HepG2 (cell line): ENCODE measurements at regions not wholly inside any gene's neighbourhood (a gene's known extent, or its start where the extent isn't known, plus 50 kb on each side); places are given as distances from the start of the nearest gene placed in this dataset.

Experiments used
- ATAC-seq: fragments of 200-7000 bp; cut with Tn5 transposase; 3 replicates; pipeline ENCODE4 v1.9.1; 2020; ENCODE audit warnings: mild to moderate bottlenecking, moderate library complexity
- BruUV-seq: library from RNA; stranded (reverse); fragments of 400-500 nt; replicated peaks from 2 replicates; lab custom pipeline; 2021; lab: Mats Ljungman, UMichigan
- CTCF ChIA-PET: fragments of 300-600 bp; formaldehyde crosslinking; extraction: SDS; loops from one replicate; lab custom pipeline; 2021; ENCODE audit warnings: low total read pairs, inconsistent platforms, low intra/inter-chr PET ratio; lab: Yijun Ruan, JAX
- POLR2A ChIA-PET: fragments of 350-600 bp; sonication (Branson Sonifier 250); formaldehyde crosslinking; loops from one replicate; lab custom pipeline; 2020; ENCODE audit warnings: antibody characterized with exemption, inconsistent platforms; lab: Yijun Ruan, JAX
- DNase-seq: peaks from one replicate; pipeline ENCODE4 v3.0.0-alpha.2; 2015; ENCODE audit warnings: low spot score
- FAIRE-seq: peaks from 3 replicates; lab custom pipeline; 2011; peaks lifted over from hg19 to GRCh38; lab: Jason Lieb, UNC
- H2AFZ ChIP-seq: one replicate; pipeline ENCODE4 v1.6.1; 2011; ENCODE audit warnings: low read length, inconsistent platforms
- H3K27ac ChIP-seq: fragments of 300-600 bp; 3 replicates; pipeline ENCODE4 v1.8.0; 2011; ENCODE audit warnings: mixed run types, mild to moderate bottlenecking, mixed read lengths, low read length, inconsistent platforms; ENCODE audit not compliant: insufficient read depth; ENCODE audit errors: extremely low read length
- H3K27me3 ChIP-seq, 2 experiments: fragments of 200-600 bp in 1 of 2; 2 replicates in 1 of 2; 3 replicates in 1 of 2; pipeline versions ENCODE4 v1.6.0 to v1.8.0; 2011; ENCODE audit warnings: low read length in 2 of 2, mild to moderate bottlenecking in 2 of 2, moderate library complexity in 2 of 2, inconsistent platforms in 1 of 2; ENCODE audit not compliant: insufficient read depth in 2 of 2, control insufficient read depth in 1 of 2
- H3K36me3 ChIP-seq, 2 experiments: fragments of 200-600 bp in 1 of 2; replicated peaks in 1 of 2; 2 replicates in 1 of 2; 3 replicates in 1 of 2; pipeline versions ENCODE4 v1.5.1 to v1.8.0; 2011; ENCODE audit warnings: low read length in 2 of 2, inconsistent platforms in 1 of 2; ENCODE audit not compliant: insufficient read depth in 2 of 2, control insufficient read depth in 1 of 2
- H3K4me1 ChIP-seq: 2 replicates; pipeline ENCODE4 v1.5.1; 2012; ENCODE audit warnings: low read length, inconsistent platforms; ENCODE audit not compliant: insufficient read depth
- H3K4me2 ChIP-seq: 2 replicates; pipeline ENCODE4 v1.6.0; 2011; ENCODE audit warnings: low read depth, low read length, inconsistent platforms
- H3K4me3 ChIP-seq, 3 experiments: fragments of 200-600 bp in 1 of 3; sonication (generic), shearing (Covaris generic) in 1 of 3; replicated peaks in 1 of 3; 2 replicates each; pipeline ENCODE4 v1.5.1; 2011 to 2016; ENCODE audit warnings: low read length in 3 of 3, inconsistent platforms in 2 of 3, low read depth in 2 of 3, mild to moderate bottlenecking in 2 of 3, control low read depth in 1 of 3, mixed read lengths in 1 of 3; ENCODE audit not compliant: insufficient read depth in 1 of 3
- H3K79me2 ChIP-seq: one replicate; pipeline ENCODE4 v1.6.1; 2011; ENCODE audit warnings: low read length, inconsistent platforms; ENCODE audit not compliant: insufficient read depth
- H3K9ac ChIP-seq: 2 replicates; pipeline ENCODE4 v1.6.0; 2011; ENCODE audit warnings: mild to moderate bottlenecking, low read depth, low read length, inconsistent platforms; ENCODE audit not compliant: insufficient read depth
- H3K9me3 ChIP-seq: 2 replicates; pipeline ENCODE4 v1.5.1; 2012; ENCODE audit warnings: mild to moderate bottlenecking, low read length
- H4K20me1 ChIP-seq: 2 replicates; pipeline ENCODE4 v1.6.0; 2011; ENCODE audit warnings: inconsistent platforms, mild to moderate bottlenecking, low read length, moderate library complexity; ENCODE audit not compliant: insufficient read depth
- AGO1 ChIP-seq: fragments of 200-400 bp; formaldehyde crosslinking; IDR thresholded peaks from 2 replicates; pipeline ENCODE4 v1.6.1; 2017; ENCODE audit warnings: mild to moderate bottlenecking, low read depth, low read length, moderate library complexity; ENCODE audit not compliant: poor library complexity, severe bottlenecking
- ESRRA ChIP-seq: sonication (generic); formaldehyde crosslinking; IDR thresholded peaks from 2 replicates; pipeline ENCODE4 v1.5.1; 2020; ENCODE audit warnings: mild to moderate bottlenecking, low read depth, missing genetic modification reagents
- NR2F6 ChIP-seq, 2 experiments: IDR thresholded peaks; 2 replicates each; pipeline ENCODE4 v1.6.1; 2016; ENCODE audit warnings: antibody characterized with exemption in 1 of 2, mild to moderate bottlenecking in 1 of 2
- SMC3 ChIP-seq: IDR thresholded peaks from 2 replicates; pipeline ENCODE4 v1.6.1; 2011; ENCODE audit warnings: low read length, improper control_type of control experiment
- STAG1 ChIP-seq: sonication (generic); formaldehyde crosslinking; IDR thresholded peaks from 2 replicates; pipeline ENCODE4 v1.4.0; 2020; ENCODE audit warnings: missing genetic modification reagents
- ZNF30 ChIP-seq: sonication (generic); formaldehyde crosslinking; IDR thresholded peaks from 2 replicates; pipeline ENCODE4 v1.5.0; 2020; ENCODE audit warnings: mild to moderate bottlenecking, missing genetic modification reagents
- ZNF674 ChIP-seq: sonication (generic); formaldehyde crosslinking; IDR thresholded peaks from 2 replicates; pipeline ENCODE4 v1.5.0; 2020; ENCODE audit warnings: low read depth, mild to moderate bottlenecking, missing genetic modification reagents
- whole genome bisulfite sequencing: methylation state at CpG from one replicate; pipeline ENCODE4 v1.1.6; 2017; ENCODE audit warnings: low lambda C conversion rate; 5-methylcytosine and 5-hydroxymethylcytosine counted together
- in situ Hi-C: cut with HindIII; loops from 2 replicates; pipeline ENCODE4 v1.10.0; 2017; ENCODE audit warnings: low pct_unique_long_range_greater_than_20kb; ENCODE audit not compliant: extremely low pct_ligation_motif_present
- intact Hi-C: fragments of 100-400 bp; cut with micrococcal nuclease; formaldehyde crosslinking; loops from one replicate; pipeline ENCODE4 v1.10.0; 2022; ENCODE audit not compliant: unreplicated experiment
- TF ChIP-seq, protein P1 (sequence below): sonication (generic); formaldehyde crosslinking; IDR thresholded peaks from 2 replicates; pipeline ENCODE4 v1.5.0; 2020; ENCODE audit warnings: mild to moderate bottlenecking, missing genetic modification reagents, moderate library complexity
- TF ChIP-seq, protein P2 (sequence below): conservative IDR thresholded peaks from 2 replicates; pipeline ENCODE4 v1.6.1; 2018; ENCODE audit warnings: missing genetic modification reagents
- TF ChIP-seq, protein P3 (sequence below): sonication (generic); formaldehyde crosslinking; IDR thresholded peaks from 2 replicates; pipeline ENCODE4 v1.8.1; 2022; ENCODE audit warnings: mild to moderate bottlenecking, missing genetic modification reagents

DNA sequence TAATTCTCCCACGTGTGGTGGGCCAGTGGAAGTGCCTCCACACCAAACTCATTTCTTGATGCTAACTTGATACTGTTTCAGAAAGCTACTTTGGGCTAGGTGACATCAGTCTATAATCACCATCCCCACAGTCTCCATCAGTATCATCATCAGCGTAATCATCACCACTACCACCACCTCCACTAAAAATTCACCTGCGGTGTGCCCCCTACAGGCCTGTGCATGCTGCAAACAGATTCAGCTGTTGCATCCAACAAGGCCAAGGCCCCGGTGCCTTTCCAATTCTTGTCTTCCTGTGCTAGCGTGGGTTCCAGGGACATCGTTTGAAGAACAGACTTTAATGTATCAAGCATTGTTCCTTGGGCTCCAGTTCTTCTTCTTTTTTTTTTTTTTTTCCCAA lies 201.3 kb upstream of the EXOC2 start:
- BruUV-seq = no TSS peak
- H3K4me1 ChIP-seq = no peaks in the 10 kb centered on the region
- DNase-seq (no peak), ATAC-seq (peak; percentile 56), FAIRE-seq (no peak)
- H3K4me2 ChIP-seq = no peak overlapping the region
- no peak overlapping the region for H3K27ac ChIP-seq
- H3K4me3 ChIP-seq = no peak overlapping the region
- 61% methylated on average over 6 of the region's 6 CpGs for WGBS
- H3K79me2 ChIP-seq = no peaks in the 10 kb centered on the region
- H3K9me3 ChIP-seq = no peaks in the 10 kb centered on the region
- no peak overlapping the region for H2AFZ ChIP-seq
- in situ Hi-C loops = no loop called here
- no peak overlapping the region for H3K9ac ChIP-seq
- POLR2A ChIA-PET = no interaction called here
- TF ChIP-seq, protein P1, sequence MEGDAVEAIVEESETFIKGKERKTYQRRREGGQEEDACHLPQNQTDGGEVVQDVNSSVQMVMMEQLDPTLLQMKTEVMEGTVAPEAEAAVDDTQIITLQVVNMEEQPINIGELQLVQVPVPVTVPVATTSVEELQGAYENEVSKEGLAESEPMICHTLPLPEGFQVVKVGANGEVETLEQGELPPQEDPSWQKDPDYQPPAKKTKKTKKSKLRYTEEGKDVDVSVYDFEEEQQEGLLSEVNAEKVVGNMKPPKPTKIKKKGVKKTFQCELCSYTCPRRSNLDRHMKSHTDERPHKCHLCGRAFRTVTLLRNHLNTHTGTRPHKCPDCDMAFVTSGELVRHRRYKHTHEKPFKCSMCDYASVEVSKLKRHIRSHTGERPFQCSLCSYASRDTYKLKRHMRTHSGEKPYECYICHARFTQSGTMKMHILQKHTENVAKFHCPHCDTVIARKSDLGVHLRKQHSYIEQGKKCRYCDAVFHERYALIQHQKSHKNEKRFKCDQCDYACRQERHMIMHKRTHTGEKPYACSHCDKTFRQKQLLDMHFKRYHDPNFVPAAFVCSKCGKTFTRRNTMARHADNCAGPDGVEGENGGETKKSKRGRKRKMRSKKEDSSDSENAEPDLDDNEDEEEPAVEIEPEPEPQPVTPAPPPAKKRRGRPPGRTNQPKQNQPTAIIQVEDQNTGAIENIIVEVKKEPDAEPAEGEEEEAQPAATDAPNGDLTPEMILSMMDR (CRISPR knock-in tag) = peak; percentile 35; the same call in 1 of the 2 replicates
- TF ChIP-seq AGO1 (no peak), ZNF674 (CRISPR knock-in tag) (no peak), ESRRA (CRISPR knock-in tag) (no peak), STAG1 (CRISPR knock-in tag) (0 out of 2 replicates have a peak, but pooled peaks have one; percentile 21), ZNF30 (CRISPR knock-in tag) (no peak), NR2F6 (IDR thresholded peaks at IDR 0.05) (no peak), NR2F6 (CRISPR knock-in tag; IDR thresholded peaks at IDR 0.05) (no peak), SMC3 (0 out of 2 replicates have a peak, but pooled peaks have one; percentile 19)
- TF ChIP-seq, protein P2, sequence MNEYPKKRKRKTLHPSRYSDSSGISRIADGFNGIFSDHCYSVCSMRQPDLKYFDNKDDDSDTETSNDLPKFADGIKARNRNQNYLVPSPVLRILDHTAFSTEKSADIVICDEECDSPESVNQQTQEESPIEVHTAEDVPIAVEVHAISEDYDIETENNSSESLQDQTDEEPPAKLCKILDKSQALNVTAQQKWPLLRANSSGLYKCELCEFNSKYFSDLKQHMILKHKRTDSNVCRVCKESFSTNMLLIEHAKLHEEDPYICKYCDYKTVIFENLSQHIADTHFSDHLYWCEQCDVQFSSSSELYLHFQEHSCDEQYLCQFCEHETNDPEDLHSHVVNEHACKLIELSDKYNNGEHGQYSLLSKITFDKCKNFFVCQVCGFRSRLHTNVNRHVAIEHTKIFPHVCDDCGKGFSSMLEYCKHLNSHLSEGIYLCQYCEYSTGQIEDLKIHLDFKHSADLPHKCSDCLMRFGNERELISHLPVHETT (CRISPR knock-in tag) = no peak
- TF ChIP-seq, protein P3, sequence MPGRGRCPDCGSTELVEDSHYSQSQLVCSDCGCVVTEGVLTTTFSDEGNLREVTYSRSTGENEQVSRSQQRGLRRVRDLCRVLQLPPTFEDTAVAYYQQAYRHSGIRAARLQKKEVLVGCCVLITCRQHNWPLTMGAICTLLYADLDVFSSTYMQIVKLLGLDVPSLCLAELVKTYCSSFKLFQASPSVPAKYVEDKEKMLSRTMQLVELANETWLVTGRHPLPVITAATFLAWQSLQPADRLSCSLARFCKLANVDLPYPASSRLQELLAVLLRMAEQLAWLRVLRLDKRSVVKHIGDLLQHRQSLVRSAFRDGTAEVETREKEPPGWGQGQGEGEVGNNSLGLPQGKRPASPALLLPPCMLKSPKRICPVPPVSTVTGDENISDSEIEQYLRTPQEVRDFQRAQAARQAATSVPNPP (CRISPR knock-in tag) = no peak
- H3K36me3 ChIP-seq = no peaks in the 10 kb centered on the region
- no peaks in the 10 kb centered on the region for H4K20me1 ChIP-seq
- peaks cover 0 to 29% of the 10 kb centered on the region in 2 experiments; a peak in 4 of 5 replicates for H3K27me3 ChIP-seq
- intact Hi-C loops = no loop called here
- CTCF ChIA-PET = no interaction called here
